H54 (cell line): ENCODE measurements at regions not wholly inside any gene's neighbourhood (a gene's known extent, or its start where the extent isn't known, plus 50 kb on each side); places are given as distances from the start of the nearest gene placed in this dataset.

Experiments
- DNase-seq: peaks from one replicate; pipeline ENCODE4 v3.0.0; 2011; ENCODE audit warnings: low spot score, mixed read lengths; ENCODE audit not compliant: insufficient read length
- FAIRE-seq: peaks from 3 replicates; lab custom pipeline; 2011; peaks lifted over from hg19 to GRCh38; lab: Jason Lieb, UNC
- POLR2A ChIP-seq: IDR thresholded peaks from 2 replicates; pipeline ENCODE4 v1.6.1; 2011; ENCODE audit warnings: low read depth, mild to moderate bottlenecking, low read length

DNA sequence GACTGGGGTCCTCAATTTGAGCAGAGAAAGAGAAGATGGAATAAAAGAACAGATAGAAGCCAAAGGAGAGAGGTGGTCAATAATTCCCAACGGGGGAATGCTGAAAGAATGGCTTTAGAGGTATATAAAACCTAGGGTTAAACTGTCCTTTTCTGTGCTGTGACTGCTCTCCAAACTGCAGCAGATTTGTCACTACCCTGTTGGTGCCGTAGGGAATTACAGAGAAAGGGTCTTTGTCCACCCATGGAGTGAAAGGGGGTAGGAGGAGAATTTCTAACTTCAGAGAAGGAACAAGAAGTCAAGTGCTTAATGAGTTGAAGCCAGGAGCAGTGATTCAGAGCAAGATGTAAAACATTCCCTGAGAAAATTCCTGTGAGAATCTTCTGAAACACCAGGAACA, 486.5 kb downstream of the NUP35 start:
- FAIRE-seq (no peak), DNase-seq (no peak)

DNA sequence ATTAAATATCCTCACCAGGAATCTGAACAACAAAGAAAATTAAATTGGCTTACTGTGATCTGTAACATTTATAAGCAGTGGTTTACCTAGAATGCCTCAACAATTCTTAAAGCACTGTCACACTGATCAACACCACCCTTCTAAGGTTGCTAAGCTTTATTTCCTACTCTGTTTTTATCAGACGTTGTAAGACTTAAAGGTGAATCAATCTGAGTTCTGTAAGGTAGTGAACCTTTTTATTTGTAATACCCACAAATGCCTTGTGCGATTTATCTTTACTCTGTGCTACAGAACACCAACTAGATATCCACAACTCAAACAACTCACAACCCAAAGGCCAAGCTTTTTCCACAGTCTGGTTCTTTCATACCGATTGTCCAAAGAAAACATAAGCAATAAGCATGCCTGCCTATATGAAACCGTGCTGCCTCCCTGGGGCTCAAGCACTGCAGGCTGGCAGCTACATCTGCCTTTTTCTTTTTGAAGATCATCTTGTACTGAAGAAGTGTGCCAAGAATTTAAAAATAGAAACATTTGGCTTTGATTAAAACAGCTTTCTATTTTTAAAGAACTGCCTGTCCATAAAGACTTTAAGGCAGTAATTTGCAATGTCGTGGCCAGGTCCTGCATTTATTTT, 490.7 kb downstream of the NUP35 start:
- no peak for TF ChIP-seq POLR2A
- FAIRE-seq (no peak), DNase-seq (no peak)

More for the DNA sequence above, 486.5 kb downstream of the NUP35 start:
- no peak for TF ChIP-seq POLR2A

DNA sequence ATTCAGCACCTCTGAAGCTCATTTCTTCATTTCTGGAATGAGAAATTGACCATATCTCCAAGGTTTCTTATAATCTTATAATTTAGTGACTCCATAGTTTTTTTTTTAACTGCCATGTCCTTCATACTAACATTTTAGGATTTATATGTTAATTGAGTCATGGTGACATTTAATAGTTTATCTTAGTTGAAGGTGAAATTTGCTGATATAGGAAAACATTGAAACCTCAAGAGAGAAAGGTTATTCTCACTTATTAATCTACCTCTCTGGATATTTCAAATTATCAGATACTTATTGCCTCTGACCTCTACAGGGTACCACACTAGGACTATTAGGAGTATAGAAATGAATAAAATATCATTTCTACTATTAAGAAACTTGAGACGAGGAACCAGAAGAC, 499.0 kb downstream of the NUP35 start:
- DNase-seq (no peak), FAIRE-seq (no peak)
- TF ChIP-seq POLR2A: no peak

- no peak for TF ChIP-seq POLR2A
- DNase-seq (no peak), FAIRE-seq (no peak)
These were observed 506.7 kb downstream of the NUP35 start for GRCh38 chr2:183630964-183631363.

GRCh38 chr2:183656121-183656520, 531.9 kb downstream of the NUP35 start:
- FAIRE-seq (no peak), DNase-seq (no peak)
- TF ChIP-seq POLR2A: no peak

DNA sequence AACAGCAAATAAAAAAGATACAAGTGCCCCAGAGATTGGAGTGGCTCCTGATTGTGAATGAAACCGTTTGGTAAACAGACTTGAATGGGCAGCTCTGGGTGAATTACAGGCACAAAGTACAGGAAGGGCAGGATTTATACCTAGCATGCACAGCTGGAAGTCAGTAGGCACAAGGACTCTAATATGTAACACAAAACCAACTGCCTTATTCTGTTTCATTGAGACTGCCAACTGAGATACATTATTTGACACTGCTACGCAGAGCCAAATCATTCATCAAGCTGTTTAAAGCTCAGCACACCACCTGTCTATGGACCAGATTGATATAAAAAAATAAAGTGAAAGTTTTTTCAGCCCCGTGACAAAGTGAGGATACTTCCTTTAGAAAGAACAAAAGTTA, 541.2 kb downstream of the NUP35 start:
- DNase-seq (no peak), FAIRE-seq (peak; percentile 57)
- TF ChIP-seq POLR2A: no peak

DNA sequence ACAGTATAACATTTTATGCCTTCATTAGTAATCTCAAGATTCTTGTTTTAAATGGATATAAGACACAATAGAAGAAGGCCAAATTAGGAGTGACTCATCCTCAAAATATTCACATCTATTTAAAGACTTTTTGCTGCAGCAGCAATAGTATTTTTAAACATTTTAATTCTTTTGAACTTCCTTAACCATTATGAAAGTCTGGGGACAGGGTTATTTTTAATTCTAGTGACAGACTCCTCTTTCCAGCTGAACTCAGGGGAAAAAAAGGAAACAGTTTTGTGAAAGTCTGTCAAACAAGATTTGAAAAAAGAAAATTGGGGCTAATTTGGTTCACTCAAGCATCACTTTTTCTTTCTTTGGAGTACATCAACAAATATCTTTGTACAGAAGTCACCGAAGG, 541.8 kb downstream of the NUP35 start:
- FAIRE-seq (no peak), DNase-seq (no peak)
- no peak for TF ChIP-seq POLR2A

GRCh38 chr2:183671233-183671632, 547.0 kb downstream of the NUP35 start:
- FAIRE-seq (no peak), DNase-seq (no peak)
- TF ChIP-seq POLR2A: no peak

DNA sequence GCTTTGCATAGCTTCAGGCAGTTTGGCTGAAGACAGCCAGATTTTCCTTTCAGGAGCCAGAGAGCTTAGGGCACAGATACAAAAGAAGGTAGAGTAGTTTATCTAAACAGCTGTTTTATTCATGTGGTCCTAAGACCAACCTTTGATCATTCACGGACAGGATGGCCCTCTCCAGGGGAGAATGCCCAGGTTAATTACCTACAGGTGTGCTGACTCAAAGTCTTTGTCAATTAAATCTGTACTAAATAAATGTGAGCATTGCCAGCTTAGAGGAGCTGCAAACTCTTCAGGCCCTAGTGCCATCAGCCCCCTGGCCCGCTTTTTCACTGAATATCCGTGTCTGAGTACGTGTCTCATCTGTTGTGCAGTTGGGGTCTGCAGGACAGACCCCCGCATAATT, 554.7 kb downstream of the NUP35 start:
- no peak for FAIRE-seq
- no peak for DNase-seq
- TF ChIP-seq POLR2A: no peak

GRCh38 chr2:183680573-183680972, 556.3 kb downstream of the NUP35 start:
- no peak for TF ChIP-seq POLR2A
- FAIRE-seq: no peak
- no peak for DNase-seq

- FAIRE-seq (no peak), DNase-seq (no peak)
- no peak for TF ChIP-seq POLR2A
These were observed 560.4 kb downstream of the NUP35 start for GRCh38 chr2:183684686-183685085.

DNA sequence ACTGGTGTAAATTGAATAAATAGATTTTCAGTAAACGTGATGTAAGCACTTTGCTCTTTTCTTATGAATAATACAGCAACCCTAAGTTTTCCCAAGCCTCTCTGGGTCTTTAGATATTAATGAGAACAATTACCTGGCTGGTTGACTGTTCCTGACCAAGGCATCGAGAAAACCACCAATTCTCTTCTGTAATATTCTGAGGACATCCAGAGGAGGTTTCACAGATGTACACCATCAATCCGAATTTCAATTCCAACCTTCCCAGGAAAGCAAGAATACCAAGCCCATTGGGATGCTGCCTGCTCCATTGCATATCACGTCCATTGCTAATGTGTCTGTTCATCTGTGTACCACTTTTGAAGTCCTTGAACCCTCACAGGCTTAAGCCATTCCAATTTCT, 571.8 kb downstream of the NUP35 start:
- DNase-seq (no peak), FAIRE-seq (no peak)

GRCh38 chr2:183709829-183710228, 585.6 kb downstream of the NUP35 start:
- no peak for FAIRE-seq
- DNase-seq: no peak
- TF ChIP-seq POLR2A: no peak

More for the DNA sequence above, 571.8 kb downstream of the NUP35 start:
- TF ChIP-seq POLR2A: no peak

DNA sequence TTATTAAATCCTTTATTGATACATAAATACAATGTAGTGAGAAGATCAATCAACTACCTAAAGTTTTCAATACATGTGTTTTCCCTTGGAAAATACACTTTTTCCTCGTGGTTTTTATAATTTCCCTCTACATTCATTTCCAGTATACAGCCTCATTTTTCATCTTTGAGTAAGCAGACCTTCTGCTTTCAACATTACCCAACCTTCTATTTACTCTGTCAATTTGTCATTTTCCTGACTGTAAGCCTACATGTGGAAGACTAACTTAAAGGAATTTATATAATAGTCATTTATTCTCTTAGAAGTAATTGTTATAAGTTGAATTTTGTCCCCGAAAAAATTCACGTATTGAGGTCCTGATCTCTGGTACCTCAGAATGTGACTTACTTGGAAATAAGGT, 594.0 kb downstream of the NUP35 start:
- no peak for TF ChIP-seq POLR2A
- FAIRE-seq (no peak), DNase-seq (no peak)

GRCh38 chr2:183723278-183723677, 599.0 kb downstream of the NUP35 start:
- FAIRE-seq: no peak
- no peak for TF ChIP-seq POLR2A
- no peak for DNase-seq
